HG03060 (cell line): ENCODE measurements at regions not wholly inside any gene's neighbourhood (a gene's known extent, or its start where the extent isn't known, plus 50 kb on each side); places are given as distances from the start of the nearest gene placed in this dataset.

ENCODE experiments used
- ATAC-seq: cut with Tn5 transposase; IDR thresholded peaks from one replicate; pipeline ENCODE4 v1.9.1; 2021; ENCODE audit warnings: low read depth, moderate number of reproducible peaks; ENCODE audit not compliant: unreplicated experiment

DNA sequence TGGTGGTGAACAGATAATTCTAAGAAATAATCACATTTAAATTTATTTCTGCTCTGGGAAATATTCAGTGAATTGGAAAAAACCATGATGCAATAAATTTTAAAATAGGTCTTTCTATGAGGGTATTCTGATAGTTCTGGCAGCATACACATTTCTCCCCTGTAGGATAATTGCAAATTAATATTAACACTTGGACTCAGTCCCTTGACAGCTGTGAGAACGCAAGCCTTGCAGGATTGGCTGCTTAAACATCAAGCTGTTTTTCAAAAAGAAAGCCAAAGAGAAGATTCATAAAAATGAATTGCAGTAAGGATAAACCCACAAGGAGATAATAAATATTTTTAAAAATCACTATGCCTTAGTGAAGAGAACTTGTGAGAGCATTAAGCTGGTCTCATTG, 180.0 kb downstream of the MTRR start:
- no peak for ATAC-seq

DNA sequence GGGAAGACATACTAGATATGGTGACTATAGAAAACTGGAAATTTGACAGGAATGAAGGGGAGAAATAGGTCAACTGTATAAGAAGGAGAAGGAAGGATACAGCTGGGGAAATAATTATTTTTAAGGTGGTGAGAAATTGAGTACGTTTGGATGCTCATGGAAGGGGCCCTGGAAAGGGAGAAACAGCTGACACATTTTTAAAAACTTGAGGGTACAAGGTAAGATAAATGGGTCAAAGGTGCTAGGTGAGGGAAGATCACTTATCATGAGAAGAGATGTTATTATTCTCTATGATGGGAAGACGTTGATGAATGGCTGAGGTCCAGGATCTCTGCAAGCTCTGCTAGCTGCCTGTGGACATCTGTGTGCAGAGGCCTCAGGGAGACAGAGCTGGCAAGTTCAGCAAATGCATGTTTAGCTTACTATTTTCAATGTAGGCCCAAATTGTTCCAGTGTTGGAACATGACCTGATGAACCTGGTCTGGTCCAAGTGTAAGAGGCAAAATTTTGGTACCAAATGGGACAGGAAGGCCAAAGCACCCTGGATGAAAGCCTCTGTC, 181.7 kb downstream of the MTRR start:
- no peak for ATAC-seq

DNA sequence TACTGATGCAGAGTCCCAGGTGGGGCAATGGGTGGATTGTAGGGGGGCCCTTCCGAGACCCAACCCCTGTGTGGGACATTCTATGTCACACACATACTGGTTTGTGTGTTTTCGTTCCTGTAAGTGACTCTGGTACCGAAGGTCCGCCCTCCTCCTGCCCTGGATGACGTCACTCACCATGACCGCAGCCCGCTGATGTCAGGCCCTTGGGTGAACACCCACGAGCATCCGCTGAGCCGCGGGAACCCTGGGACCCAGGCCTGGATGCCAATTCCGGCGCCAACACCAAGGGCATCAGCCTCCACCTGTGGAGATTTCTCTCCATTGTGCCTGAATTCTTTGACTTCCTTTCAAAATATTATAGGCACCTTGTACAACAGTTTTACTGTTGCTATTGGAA, 184.3 kb downstream of the MTRR start:
- no peak for ATAC-seq

DNA sequence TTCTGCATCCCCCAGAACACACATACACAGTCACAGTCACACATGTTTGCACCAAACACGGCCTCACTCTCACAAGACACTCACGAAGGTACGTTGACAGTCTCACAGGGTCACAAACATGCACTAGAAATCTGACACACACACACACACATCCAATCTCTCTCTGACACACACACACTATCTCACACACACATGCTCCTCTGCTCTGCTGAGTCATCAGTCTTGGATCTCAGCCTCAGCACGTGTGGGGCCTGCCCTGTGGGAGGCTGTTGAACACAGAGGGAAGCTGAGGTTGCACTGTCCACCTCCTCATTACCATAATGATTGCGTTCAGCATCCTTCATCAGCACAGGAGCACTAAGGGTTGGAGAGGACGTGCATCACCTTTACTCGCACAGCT, 188.8 kb downstream of the MTRR start:
- no peak for ATAC-seq

DNA sequence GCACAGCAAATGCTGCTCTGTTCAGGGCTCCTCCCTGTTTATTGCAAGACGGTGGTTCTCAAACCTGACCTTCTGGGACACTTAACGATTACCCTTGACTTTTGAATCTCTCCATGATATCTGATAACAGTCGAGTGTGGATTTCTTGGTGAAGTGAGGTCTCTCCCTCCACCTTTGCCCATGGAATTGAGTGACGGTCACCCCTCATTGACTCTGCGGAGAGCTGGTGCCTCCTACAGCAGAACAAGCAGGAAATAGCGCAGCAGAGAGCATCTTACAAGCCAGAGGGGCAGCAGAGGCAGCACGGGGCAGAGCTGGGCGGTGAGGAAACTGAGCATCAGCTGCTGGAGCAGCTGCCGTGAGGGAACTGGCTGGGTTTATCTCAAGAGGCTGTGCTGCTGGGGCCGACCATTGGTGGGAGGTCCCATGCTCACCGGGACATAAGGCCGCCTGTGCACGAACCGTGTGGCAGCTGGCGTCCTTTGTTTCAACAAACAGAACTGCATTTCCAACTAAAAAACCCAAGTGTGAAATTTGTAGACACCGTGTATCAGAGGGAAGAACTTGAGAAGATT, 189.8 kb downstream of the MTRR start:
- ATAC-seq: no peak

DNA sequence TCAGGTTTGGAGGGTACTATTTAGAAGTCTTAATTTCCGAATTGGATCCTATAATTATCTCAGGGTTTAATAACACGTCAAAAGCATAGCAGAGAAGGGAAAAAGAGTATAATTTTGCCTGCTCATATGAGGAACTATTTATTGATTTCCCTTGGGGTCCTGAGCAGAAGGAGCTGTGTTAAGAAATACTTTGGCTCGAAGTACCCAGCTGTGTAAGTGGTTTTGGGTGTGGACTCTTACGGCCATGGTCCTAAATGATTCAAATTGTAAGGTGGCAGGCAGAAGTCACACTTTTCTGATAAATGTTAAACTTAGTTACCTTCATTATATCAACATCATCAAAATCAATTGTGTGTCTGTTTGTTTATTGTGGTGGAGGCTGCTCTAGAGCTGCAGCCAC, 190.4 kb downstream of the MTRR start:
- ATAC-seq: no peak

DNA sequence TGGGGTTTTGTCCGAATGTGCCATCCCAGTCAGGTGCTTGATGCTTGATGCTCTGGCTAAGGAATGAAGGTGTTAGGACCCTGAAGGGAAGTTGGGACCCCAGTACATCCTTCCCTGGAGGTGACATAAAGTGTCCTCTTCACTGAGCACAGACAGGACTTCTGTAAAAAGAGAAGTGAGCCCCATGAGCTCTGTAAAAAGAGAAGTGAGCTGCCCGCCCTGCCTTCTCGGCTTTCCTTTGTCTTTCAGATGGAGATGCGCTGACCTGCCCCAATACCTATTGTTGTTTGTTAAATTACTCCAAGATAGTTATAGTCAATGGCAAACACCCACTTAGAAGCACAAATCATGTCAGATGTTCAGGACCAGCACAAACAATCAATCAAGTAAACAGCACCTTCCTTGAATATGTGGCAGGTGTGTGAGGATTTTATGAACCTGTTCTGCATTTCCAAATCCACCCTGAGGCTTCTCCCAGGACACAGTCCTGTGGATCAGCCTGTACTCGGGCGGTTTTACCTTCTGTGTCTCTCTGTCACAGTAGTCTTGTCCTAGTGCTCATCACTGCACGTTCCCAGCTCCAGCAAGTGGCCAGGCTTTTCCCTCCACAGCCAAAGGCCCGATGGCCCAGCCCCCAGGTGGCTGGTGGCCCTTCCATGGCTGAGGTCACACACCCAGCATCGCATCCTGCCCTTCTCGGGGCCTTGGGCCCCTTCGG, 191.4 kb downstream of the MTRR start:
- ATAC-seq: no peak

DNA sequence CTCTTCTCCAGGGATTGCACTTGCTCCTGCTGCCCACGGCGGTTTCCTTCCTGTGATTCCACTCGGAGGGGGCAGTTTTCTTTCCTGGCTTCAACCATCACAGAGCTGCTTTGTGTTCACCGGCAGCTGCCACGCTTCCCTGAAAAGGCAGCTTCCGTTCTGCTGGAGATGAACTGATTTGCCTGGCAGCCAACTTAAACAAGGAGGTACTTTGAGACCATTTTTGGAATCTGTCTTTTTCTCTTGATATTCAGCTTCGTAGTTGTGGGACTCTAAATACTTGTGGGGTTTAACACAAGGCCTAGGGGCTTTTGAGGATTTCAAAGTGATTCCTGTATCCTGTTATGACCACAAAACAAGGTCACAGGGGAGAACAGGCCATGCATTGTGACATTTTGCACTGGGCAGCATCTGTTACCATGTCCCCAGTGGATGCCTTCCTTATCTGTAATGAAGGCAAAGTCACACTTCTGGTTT, 192.0 kb downstream of the MTRR start:
- no peak for ATAC-seq

DNA sequence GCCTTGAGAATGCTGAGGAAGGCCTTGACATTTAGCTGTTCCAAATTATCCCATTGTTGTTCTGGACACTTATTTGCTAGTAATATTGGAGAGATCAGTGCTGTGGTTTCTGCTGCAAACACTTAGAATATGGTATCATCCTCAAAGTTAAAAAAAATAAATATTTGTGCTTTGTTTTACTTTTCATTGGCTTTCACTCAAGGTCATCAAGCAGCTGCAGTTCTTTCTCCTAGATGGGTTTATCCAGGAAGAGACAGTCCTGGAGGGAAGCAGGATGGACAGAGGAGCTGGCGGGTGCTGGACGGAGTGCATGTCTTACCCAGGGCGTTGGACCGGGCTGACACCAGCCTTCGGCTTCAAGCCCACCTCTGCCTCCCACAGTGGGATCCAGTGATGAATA, 193.6 kb downstream of the MTRR start:
- ATAC-seq: no peak

DNA sequence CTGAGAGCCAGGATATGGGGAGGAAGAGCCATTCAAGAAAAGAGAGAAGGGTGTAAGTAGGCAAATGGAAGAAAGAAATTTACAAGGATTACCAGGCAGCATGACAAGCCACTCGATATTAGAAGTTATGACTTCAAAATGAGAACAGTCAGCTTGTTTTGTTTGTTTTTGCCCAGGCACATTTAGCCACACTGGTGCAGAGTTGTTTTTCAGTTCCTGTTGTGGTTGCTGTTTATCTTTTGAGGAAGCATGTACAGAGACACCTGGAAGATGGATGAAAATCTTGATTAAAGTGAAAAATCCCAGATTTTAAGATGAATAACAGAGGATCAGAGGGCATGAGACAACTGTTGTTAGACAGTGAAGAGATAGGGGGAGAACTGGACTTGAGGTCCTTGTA, 199.1 kb downstream of the MTRR start:
- no peak for ATAC-seq

DNA sequence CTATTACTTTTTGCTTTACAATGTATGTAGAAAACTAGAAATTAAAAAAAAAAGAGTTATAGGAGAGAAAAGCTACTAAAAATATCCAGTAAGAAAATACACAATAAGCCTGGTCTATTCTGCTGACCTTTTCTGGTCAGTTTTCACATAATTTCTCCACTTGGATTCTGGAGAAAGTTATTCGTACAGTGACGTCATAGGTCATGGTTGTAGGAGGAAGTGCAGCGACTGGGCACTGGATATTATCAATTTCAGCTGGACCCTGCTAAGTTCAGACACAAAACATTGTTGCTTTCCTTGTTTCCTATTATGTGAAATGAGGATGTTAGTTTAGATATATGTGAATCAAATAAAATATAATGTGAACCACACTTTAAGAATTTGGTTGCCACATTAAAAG, 201.2 kb downstream of the MTRR start:
- ATAC-seq: no peak

DNA sequence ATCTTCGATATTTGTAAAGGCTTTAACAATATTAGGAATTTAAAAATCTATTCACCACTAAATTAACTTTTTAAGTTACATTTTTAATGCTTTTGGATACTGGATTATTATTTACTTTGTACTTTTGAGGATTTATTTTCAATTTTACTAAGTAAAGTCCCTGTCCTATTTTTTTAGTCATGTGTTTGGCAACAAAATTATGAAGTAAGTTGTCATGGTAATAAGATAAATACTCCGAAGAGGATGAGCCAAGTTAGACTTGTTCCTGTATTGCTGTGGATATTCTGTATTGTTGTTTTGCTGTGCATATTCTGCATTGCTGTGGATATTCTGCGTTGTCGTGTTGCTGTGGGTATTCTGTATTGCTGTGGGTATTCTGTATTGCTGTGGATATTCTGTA, 210.1 kb downstream of the MTRR start:
- ATAC-seq: no peak

DNA sequence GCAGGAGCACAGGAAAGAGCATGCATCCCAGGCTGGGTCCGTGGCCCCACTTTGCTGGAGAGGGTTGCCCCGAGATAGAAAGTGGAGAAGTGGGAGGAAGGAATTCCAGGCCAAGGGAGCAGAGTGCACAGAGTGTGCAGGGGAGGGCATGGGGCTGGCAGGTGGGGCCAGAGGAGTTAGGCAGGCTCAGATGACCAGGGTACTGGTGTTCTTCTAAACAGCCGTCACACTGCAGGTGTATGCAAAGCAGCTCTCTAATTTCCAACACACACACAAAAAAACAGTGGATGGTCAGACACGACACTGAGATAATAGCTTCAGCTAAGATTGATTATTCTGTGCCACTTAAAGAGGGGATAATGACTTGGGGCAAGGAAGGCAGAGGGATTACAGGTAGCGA, 212.2 kb downstream of the MTRR start:
- no peak for ATAC-seq

DNA sequence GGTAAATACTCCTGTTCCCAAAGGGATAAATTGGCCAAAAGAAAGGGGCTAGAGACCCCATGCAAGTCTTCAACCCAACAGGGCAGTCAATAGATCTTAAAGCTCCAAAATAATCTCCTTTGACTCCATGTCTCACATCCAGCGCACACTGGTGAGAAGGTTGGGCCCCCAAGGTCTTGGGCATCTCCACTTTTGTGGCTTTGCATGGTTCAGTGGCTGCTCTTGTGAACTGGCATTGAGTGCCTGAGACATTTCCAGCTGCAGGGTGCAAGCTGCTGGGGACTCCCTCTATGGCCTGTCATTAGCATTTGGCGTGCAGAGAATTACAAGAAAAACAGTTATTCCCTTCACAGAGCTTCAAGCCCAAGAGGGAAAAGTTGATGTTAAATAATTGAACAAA, 224.7 kb downstream of the MTRR start:
- ATAC-seq: no peak

DNA sequence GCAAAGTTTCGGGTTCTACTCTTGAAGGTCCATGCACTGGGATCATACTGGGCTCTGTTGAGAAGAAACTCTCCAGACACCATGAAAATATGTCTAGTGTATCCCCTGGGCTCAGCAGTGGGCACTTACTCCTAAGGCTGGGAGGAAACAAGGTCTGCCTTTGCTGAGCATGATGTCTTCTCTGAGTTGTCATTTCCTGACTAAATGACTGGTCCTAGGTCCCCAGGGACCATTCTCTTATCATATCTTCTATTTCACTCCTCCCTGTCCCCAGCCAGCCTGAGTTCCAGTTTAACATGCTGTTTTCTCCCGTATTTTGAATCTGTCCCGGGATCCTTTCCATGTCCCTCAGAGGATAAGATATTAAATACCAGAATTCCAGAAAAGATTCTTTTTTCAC, 225.4 kb downstream of the MTRR start:
- ATAC-seq: no peak

DNA sequence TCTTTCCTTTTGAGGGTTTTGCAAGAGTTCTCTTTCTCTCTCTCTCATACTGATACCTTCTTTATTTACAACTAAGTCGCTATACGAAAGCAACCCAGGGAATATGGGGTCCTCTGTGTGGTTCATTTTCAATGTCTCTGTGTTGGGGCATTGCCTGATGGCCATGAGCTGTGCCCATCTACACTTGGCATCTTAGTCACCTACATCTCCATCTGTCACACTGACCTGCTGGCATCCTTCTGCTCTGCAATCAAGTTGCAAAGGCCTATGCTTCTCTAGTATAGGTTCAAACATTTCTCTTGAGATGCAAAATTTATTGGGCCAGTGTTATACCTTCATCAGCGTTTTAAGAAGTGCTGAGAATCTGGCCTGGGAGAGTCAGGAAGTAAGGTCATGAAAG, 228.2 kb downstream of the MTRR start:
- no peak for ATAC-seq

DNA sequence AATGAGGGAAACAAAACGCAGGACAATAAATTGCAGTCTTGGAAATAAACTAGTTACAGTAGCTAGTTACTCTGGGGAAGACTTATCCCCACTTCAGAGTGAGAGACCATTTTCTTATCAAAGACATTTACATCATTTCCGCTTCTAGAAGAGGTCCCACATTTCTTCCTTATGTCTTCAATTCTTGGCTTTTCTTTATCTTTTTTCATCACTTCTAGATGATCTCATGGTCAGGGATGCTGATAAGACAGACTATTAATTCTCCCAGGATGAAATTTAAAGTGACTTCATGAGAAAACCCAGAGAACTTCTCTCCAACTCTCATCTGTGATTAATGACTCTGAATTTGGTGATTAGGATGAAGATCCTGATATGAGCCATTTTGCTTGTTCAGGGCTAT, 229.1 kb downstream of the MTRR start:
- ATAC-seq: no peak

DNA sequence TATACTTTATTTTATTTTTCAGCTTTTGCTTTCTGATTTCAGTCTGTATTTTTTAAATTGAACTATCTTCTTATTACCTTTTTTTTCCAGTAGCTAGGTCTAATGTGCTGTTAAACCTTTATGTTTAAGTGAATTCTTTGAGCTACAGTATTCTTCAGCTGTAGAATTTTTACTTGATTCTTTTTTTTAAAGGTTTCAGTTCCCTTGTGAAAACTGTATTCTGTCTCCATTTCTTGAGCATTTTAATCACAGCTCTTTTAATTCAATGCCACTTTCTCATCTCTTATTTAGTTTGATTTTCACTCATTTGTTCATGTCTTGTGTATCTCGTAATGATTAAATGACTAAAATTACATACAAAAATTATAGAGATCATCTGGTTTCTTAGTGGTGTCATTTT, 233.8 kb downstream of the MTRR start:
- ATAC-seq: no peak

DNA sequence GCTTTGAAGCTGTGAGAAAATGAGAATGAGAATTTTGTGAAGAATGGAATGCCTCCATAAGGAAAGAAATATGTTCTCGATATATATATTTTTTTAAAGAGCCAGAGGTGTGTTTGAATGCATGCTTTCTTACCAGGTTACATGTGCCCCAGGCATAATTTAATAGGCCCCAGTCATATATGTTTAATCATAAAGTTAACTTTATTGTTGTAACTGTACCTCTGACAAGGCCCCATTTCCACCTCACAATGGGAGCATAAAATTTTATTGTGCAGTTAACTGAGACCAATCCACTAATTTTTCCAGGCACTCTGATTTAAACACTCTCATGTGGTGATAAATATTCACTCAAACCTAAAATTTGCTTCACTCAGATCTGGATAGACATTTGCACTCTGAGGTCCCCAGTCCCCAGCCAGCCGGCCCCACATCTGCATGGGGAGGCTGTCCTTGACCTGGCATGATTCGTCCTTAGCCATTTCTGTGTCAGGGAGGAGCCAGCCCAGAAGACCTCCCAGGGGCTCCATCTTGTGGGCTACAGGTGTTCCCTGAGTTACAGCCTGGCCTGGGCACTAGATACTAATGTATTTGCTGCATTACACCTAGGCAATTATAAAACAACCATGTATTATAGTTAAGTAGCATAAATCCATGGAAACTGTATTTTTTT, 245.8 kb downstream of the MTRR start:
- ATAC-seq: no peak

DNA sequence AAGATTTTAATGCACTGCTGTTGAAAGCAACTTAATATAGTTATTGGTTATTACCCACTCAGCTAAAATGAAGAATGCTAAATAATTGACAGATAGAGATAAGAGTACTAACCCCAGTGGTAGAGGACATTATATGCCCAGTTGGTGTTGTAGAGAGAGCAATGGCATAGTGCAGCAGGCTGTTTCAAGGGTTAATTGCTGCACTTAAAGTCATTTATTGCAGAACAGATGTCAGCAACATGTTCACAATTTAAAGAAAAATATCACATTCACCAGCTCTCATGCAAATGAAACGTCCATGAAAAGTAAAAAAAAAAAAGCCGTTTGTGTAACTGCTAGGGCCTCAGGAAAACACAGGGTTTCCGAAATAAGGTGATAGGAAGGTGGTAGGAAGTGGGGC, 254.6 kb downstream of the MTRR start:
- no peak for ATAC-seq

DNA sequence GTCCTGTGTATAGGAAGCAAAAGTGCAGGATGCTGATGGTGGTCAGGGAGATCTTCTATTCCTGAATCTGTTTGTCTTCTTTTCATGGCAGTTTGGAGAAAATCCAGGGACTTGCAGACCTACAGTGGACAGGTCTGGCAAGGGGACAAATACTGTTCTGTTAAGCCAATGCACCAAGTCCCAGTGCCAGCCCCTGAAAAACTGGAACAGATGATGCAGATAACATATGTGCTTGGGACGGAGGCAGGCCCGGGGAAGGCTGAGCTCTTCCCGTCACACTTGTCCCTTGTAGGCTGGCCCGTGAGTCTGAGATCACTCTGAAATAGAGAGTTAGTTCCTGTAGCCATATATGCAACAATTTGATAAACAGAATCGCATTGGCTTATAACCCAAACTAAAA, 265.7 kb downstream of the MTRR start:
- ATAC-seq: no peak

DNA sequence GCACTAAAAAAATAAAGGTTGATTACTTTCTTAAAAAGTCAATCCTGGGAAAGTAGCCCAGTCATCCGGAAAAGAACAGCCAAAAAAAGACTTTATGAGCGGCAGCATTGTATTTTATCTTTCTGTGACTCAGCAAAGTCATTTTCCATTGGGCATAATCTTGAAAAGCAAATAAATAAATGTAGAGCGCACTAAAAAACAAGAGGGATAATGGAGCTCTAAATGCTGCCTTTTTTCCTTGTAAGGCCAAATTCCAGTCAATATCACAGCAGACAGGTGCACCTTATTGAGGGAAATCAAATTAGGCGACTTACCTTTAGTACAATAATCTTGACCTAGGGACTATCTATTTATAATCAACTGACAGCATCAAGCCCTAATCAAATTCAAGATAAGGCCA, 266.8 kb downstream of the MTRR start:
- ATAC-seq: no peak
